HG03442 (cell line): ENCODE measurements at regions not wholly inside any gene's neighbourhood (a gene's known extent, or its start where the extent isn't known, plus 50 kb on each side); places are given as distances from the start of the nearest gene placed in this dataset.
A peak's percentile ranks its signal among the peaks of the same experiment; 100 is the strongest.

Experiments used
- ATAC-seq: cut with Tn5 transposase; IDR thresholded peaks from one replicate; pipeline ENCODE4 v1.9.1; 2021; ENCODE audit warnings: mild to moderate bottlenecking, moderate library complexity; ENCODE audit not compliant: unreplicated experiment

- ATAC-seq, result peak; percentile 91
Measured at GRCh38 chr11:104609311-104610085, 288.8 kb downstream of the CASP12 start.

DNA sequence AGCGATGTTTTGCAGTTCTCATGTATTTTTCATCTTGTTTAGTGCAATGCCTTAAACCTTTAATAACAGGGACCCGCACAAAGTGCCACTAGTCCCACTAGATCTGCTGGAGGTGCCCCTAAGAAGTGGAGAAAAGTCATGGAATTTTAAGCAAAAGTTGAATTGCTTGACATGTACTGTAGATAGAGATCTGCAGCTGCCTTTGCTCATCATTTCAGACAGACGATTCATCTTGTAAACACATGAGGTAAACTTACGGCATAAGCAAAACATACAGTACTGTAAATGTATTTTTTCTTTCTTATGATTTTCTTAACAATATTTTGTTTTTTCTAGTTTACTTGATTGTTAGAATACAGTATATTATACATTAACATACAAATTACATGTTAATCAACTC lies 295.6 kb downstream of the CASP12 start:
- ATAC-seq, result no peak

GRCh38 chr11:104594228-104594958 lies 303.9 kb downstream of the CASP12 start:
- no peak for ATAC-seq

- no peak for ATAC-seq
Measured at GRCh38 chr11:104588970-104589369, 309.3 kb downstream of the CASP12 start.

DNA sequence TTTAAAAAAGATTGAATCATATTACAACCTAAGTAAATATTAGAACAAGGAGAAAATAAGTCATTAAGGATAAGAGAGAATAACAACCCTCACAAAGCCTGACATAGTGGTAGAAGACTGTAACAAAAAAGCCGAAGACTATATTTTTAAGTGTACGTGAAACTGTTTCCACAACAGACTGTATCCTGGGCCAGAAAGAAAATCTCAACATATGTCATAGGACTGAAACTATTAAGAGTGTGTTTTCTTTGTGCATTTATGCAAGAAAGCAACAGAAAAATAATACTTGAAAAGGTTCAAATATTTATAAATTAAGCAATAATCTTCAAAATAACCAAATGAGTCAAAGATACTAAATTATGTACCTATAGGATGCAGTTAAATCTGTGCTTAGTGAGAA lies 309.8 kb downstream of the CASP12 start:
- ATAC-seq, result no peak

- ATAC-seq, result no peak
Measured at GRCh38 chr11:104584823-104585222, 313.4 kb downstream of the CASP12 start.

DNA sequence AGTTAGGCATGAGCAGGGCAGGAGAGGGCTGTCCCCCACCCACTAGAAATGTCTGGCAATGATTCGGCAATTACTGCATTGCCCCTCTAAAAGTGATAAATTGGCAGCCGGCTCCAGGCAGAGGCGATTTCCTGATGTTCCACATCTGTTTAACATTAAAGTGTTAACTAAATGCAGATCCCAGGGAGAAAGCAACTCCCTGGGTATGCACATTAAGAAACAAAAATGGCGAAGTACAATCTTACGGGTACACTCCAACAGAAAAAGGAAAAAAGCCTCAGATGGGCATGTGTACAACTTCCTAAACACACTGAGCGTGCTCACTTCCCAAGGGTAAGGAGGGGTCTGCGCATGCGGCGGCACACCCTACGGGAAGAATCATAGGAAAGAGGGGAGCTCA lies 314.4 kb downstream of the CASP12 start:
- ATAC-seq, result no peak

GRCh38 chr11:104582431-104582830 lies 315.8 kb downstream of the CASP12 start:
- ATAC-seq, result no peak

DNA sequence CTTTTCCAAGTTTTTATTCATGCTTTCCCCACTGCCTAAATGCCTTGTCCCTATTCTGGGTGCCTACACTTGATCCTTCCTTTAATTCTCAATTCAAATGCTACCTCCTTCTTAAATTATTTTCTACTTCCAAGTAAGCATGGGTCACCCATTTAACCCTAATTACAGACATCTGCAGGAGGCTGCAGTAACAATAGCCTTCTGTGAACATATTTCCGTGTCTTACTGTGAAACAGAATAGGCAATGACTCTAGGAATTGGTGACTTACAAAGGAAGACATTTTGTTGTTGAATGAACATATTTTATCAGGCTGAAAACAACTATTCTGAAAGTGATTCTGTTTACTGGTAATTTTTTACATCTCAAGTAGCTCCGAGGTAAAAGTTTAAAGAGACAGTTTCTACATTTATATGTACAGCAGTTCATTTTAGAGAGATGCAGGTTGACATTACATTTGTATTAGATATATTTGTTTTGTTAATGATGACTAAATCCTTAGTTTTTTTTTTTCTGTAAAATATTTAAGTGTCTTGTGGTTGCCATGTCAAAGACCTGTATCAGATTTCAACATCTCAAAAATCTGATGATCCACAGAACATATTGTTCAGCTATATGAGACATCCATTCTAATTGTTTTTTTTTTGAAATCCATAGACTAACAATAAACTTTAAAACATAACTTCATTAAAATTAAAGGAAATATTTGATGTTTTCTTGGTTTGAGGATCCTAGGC lies 316.8 kb downstream of the CASP12 start:
- no peak for ATAC-seq

- no peak for ATAC-seq
Measured at GRCh38 chr11:104573441-104573990, 324.7 kb downstream of the CASP12 start.

- ATAC-seq, result no peak
Measured at GRCh38 chr11:104572279-104572678, 326.0 kb downstream of the CASP12 start.

DNA sequence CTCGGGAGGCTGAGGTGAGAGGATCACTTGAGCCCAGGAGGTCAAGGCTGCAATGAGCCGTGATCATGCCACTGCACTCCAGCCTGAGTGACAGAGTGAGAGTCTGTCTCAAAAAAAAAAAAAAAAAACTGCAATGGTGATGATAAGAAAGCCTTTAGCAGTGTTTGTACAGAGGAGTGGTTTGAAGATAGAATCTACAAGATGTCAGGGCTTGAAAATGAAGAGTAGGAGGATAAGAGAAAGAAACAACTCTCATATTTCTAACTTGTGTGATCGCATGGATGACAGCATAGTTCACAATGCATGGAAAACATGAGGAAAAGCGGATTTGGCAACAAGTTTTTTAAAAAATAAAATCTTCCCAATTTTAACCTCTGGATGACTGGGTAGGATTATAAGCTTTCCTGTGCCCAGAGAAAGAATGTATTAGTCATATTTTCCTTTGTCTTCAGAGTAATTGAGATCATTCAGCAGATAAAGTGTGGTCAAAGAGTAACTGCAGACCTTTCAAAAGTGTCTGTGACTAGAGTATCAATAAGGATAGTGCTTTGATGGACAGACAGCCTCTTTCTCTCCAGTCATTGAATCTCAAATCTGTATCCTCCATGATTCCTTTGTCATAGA lies 328.1 kb downstream of the CASP12 start:
- ATAC-seq, result no peak

DNA sequence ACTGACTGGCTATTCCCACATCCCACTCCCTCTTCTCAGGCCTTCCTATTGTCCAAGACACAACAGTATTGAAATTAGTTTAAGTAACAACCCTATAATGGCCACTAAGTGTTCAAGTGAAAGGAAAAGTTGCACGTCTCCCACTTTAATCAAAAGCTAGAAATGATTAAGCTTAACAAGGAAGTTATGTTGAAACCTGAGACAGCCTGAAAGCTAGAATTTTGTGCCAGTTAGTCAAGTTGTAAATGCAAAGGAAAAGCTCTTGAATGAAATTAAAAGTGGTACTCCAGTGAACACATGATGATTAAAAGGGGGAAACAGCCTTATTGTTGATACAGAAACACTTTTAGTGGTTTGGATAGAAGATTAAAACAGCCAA lies 332.7 kb downstream of the CASP12 start:
- ATAC-seq, result no peak

DNA sequence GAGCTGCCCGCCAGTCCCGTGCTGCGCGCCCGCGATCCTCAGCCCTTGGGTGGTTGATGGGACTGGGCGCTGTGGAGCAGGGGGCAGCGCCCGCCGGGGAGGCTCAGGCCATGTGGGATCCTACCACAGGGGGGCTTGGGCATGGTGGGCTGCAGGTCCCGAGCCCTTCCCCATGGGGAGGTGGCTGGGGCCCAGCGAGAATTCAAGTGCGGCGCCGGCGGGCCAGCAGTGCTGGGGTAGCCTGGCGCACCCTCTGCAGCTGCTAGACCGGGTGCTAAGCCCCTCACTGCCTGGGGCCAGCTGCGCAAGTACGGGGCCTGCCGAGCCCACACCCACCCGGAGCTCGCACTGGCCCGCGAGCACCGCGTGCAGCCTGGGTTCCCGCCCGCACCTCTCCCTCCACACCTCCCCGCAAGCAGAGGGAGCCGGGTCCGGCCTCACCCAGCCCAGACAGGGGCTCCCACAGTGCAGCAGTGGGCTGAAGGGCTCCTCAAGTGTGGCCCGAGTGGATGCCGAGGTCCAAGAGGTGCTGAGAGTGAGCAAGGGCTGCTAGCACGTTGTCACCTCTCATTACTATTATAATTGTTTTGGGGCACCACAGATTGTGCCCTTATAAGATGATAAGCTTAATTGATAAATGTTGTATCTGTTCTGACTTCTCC lies 333.2 kb downstream of the CASP12 start:
- ATAC-seq, result no peak

GRCh38 chr11:104556606-104557301 lies 341.5 kb downstream of the CASP12 start:
- ATAC-seq, result no peak

DNA sequence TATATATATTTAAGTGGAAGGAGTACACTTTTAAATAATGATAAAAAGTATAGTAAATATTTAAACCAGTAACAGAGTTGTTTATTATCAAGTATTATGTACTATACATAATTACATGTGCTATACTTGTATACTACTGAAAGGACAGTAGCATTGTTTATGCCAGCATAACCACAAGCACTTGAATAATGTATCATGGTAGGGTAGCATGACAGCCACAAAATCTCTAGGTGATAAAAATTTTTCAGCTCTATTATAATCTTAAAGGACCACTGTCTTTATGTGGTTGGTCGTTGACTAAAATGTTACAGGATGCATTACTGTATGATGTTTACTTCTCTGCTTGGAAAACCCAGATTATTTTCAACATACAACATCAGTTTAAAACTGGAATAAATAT lies 349.2 kb downstream of the CASP12 start:
- no peak for ATAC-seq

GRCh38 chr11:104547996-104548661 lies 350.1 kb downstream of the CASP12 start:
- no peak for ATAC-seq

DNA sequence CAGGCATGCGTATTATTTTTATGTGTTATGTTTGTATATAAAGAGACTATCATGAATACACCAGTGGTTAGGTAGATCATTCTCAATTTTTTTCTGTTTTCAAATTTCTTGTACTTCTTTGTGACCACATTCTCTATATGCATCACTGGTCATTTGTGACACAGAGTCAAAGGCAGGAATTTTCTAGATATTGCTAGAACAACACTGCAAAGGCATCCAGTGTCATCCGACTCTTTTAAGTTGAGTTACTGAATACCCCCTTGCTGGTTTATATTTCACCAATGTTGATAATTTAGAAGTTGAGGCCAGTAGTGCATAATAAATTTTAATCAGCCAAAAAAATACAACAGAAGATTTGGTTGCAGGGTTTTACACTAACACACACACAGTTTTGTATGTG lies 351.8 kb downstream of the CASP12 start:
- ATAC-seq, result no peak

GRCh38 chr11:104541701-104542100 lies 356.6 kb downstream of the CASP12 start:
- ATAC-seq, result no peak
